SK-N-MC (cell line): ENCODE measurements at regions not wholly inside any gene's neighbourhood (a gene's known extent, or its start where the extent isn't known, plus 50 kb on each side); places are given as distances from the start of the nearest gene placed in this dataset.
"Not testable (repeated sequence)": the region's sequence is repeated elsewhere in the genome, so short reads cannot be mapped to it uniquely, and the experiment has no call there.

ENCODE experiments used
- DNase-seq: peaks from one replicate; pipeline ENCODE4 v3.0.0-alpha.2; 2011; ENCODE audit warnings: low read depth, low spot score
- H3K27ac ChIP-seq: fragments of 200-600 bp; sonication (generic); 2 replicates; pipeline ENCODE4 v1.5.1; 2016; ENCODE audit warnings: mixed run types
- H3K36me3 ChIP-seq: fragments of 200-600 bp; sonication (generic); 2 replicates; pipeline ENCODE4 v1.6.1; 2017; ENCODE audit warnings: antibody characterized with exemption, low read length, mixed read lengths; ENCODE audit not compliant: insufficient read depth
- H3K4me3 ChIP-seq: fragments of 200-600 bp; sonication (generic); 2 replicates; pipeline ENCODE4 v1.5.1; 2016
- H3K9ac ChIP-seq: fragments of 200-600 bp; sonication (generic); 2 replicates; pipeline ENCODE4 v1.8.0; 2017; ENCODE audit warnings: mixed run types, mixed read lengths; ENCODE audit not compliant: insufficient read length
- H3K9me3 ChIP-seq: fragments of 200-600 bp; sonication (generic); 2 replicates; pipeline ENCODE4 v1.6.1; 2017; ENCODE audit warnings: low read depth, mild to moderate bottlenecking, antibody characterized with exemption, low read length, moderate library complexity, mixed read lengths
- EZH2 ChIP-seq: fragments of 200-600 bp; sonication (generic); IDR thresholded peaks from one replicate; pipeline ENCODE4 v1.6.1; 2017; ENCODE audit warnings: antibody characterized with exemption
- FOXP2 ChIP-seq: optimal IDR thresholded peaks from 2 replicates; pipeline ENCODE3; 2011; ENCODE audit warnings: mild to moderate bottlenecking, moderate library complexity; ENCODE audit not compliant: insufficient read depth; ENCODE audit errors: extremely low read length, control extremely low read depth
- POLR2AphosphoS5 ChIP-seq: IDR thresholded peaks from 2 replicates; pipeline ENCODE4 v1.6.1; 2012; ENCODE audit warnings: mild to moderate bottlenecking, low read depth, low read length, borderline replicate concordance

- no peak for DNase-seq
- Histone ChIP-seq H3K9me3 (no peaks in the 10 kb centered on the region), H3K9ac (peak overlapping the region; percentile 2), H3K4me3 (no peak overlapping the region), H3K36me3 (no peaks in the 10 kb centered on the region), H3K27ac (no peak overlapping the region)
- TF ChIP-seq EZH2 (no peak), FOXP2 (no peak), POLR2AphosphoS5 (no peak)
Observed at GRCh38 chr5:79924936-79925893, 65.8 kb downstream of the MTX3 start.

GRCh38 chr5:79923431-79923830 is 67.6 kb downstream of the MTX3 start:
- DNase-seq = no peak
- Histone ChIP-seq H3K4me3 (no peak overlapping the region), H3K9ac (no peak overlapping the region), H3K36me3 (no peaks in the 10 kb centered on the region), H3K27ac (no peak overlapping the region), H3K9me3 (no peaks in the 10 kb centered on the region)
- TF ChIP-seq EZH2 = no peak
- TF ChIP-seq POLR2AphosphoS5 = no peak
- TF ChIP-seq FOXP2 = no peak

GRCh38 chr5:79922626-79923025 is 68.4 kb downstream of the MTX3 start:
- H3K9ac ChIP-seq = no peak overlapping the region
- TF ChIP-seq FOXP2 = no peak
- no peak for TF ChIP-seq POLR2AphosphoS5
- TF ChIP-seq EZH2 = no peak
- DNase-seq = no peak
- no peaks in the 10 kb centered on the region; the same call in 1 of the 2 replicates for H3K9me3 ChIP-seq
- no peak overlapping the region for H3K4me3 ChIP-seq
- H3K27ac ChIP-seq = no peak overlapping the region
- H3K36me3 ChIP-seq = no peaks in the 10 kb centered on the region

- H3K9me3 ChIP-seq, H3K36me3 ChIP-seq, H3K4me3 ChIP-seq, H3K27ac ChIP-seq, H3K9ac ChIP-seq, DNase-seq: not testable (repeated sequence)
Observed at GRCh38 chr5:79907452-79907851, 83.6 kb downstream of the MTX3 start.

- not testable (repeated sequence) for H3K9me3 ChIP-seq, H3K36me3 ChIP-seq, H3K9ac ChIP-seq, H3K27ac ChIP-seq, DNase-seq, H3K4me3 ChIP-seq
Observed at GRCh38 chr5:79902571-79902970, 88.5 kb downstream of the MTX3 start.

- no peak overlapping the region for H3K9ac ChIP-seq
- H3K4me3 ChIP-seq = no peak overlapping the region
- H3K27ac ChIP-seq = no peak overlapping the region
- DNase-seq = no peak
- H3K9me3 ChIP-seq = no peaks in the 10 kb centered on the region
- no peaks in the 10 kb centered on the region for H3K36me3 ChIP-seq
- TF ChIP-seq FOXP2 (no peak), EZH2 (no peak), POLR2AphosphoS5 (no peak)
Observed at GRCh38 chr5:79901631-79902030, 89.4 kb downstream of the MTX3 start.

GRCh38 chr5:79898611-79899010 is 92.5 kb downstream of the MTX3 start:
- no peak overlapping the region for H3K4me3 ChIP-seq
- no peak for TF ChIP-seq POLR2AphosphoS5
- no peak for TF ChIP-seq FOXP2
- no peak for TF ChIP-seq EZH2
- no peaks in the 10 kb centered on the region for H3K9me3 ChIP-seq

GRCh38 chr5:79893976-79894375 is 97.1 kb downstream of the MTX3 start:
- TF ChIP-seq FOXP2 = no peak
- no peak for TF ChIP-seq EZH2
- no peak for DNase-seq
- Histone ChIP-seq H3K36me3 (no peaks in the 10 kb centered on the region), H3K9me3 (no peaks in the 10 kb centered on the region), H3K4me3 (no peak overlapping the region), H3K9ac (no peak overlapping the region), H3K27ac (no peak overlapping the region)

More at GRCh38 chr5:79898611-79899010, 92.5 kb downstream of the MTX3 start:
- no peak for DNase-seq
- Histone ChIP-seq H3K9ac (no peak overlapping the region), H3K27ac (no peak overlapping the region), H3K36me3 (no peaks in the 10 kb centered on the region)

GRCh38 chr5:79893485-79893884 is 97.6 kb downstream of the MTX3 start:
- DNase-seq = no peak
- Histone ChIP-seq H3K4me3 (no peak overlapping the region), H3K36me3 (no peaks in the 10 kb centered on the region), H3K27ac (no peak overlapping the region), H3K9ac (no peak overlapping the region), H3K9me3 (no peaks in the 10 kb centered on the region)
- no peak for TF ChIP-seq POLR2AphosphoS5
- no peak for TF ChIP-seq EZH2
- TF ChIP-seq FOXP2 = no peak
